Colonic mucosa (tissue), 4 donors: ENCODE measurements at regions not wholly inside any gene's neighbourhood (a gene's known extent, or its start where the extent isn't known, plus 50 kb on each side); places are given as distances from the start of the nearest gene placed in this dataset.

Source experiments
- DNase-seq: peaks from one replicate; pipeline ENCODE4 v3.0.0-alpha.2; 2020
- H3K27ac ChIP-seq: fragments of 200-600 bp; one replicate; pipeline ENCODE4 v1.8.0; 2021
- H3K27me3 ChIP-seq: fragments of 200-600 bp; one replicate; pipeline ENCODE4 v1.8.0; 2021
- H3K36me3 ChIP-seq: fragments of 200-600 bp; one replicate; pipeline ENCODE4 v1.8.0; 2021
- H3K4me1 ChIP-seq: fragments of 200-600 bp; one replicate; pipeline ENCODE4 v1.8.0; 2021; ENCODE audit warnings: mild to moderate bottlenecking
- H3K4me3 ChIP-seq: fragments of 200-600 bp; one replicate; pipeline ENCODE4 v1.8.0; 2021
- H3K9ac ChIP-seq, 2 donors: one replicate each; pipeline ENCODE4 v1.7.0; 2013; ENCODE audit warnings: control low read depth in 2 of 2, low read depth in 2 of 2, low read length in 2 of 2
- H3K9me3 ChIP-seq: fragments of 200-600 bp; one replicate; pipeline ENCODE4 v1.8.0; 2021
- CTCF ChIP-seq: fragments of 200-600 bp; IDR thresholded peaks from one replicate; pipeline ENCODE4 v1.8.0; 2022; ENCODE audit warnings: antibody characterized with exemption, mild to moderate bottlenecking
- intact Hi-C: fragments of 100-400 bp; cut with DNase I; formaldehyde crosslinking; loops from one replicate; pipeline ENCODE4 v1.14.1; 2022
- donor health status: healthy.
- donor health status: DM: no; HTN: no; CAD: no.
- donor health status: DM: no; HTN: no; CAD: no.

GRCh38 chr2:204434660-204435462 is 110.4 kb upstream of the PARD3B start:
- intact Hi-C loops: no loop called here
- Histone ChIP-seq H3K9ac (no peak overlapping the region), H3K4me1 (no peaks in the 10 kb centered on the region), H3K27ac (no peak overlapping the region), H3K9me3 (no peaks in the 10 kb centered on the region), H3K4me3 (no peak overlapping the region), H3K27me3 (no peaks in the 10 kb centered on the region), H3K36me3 (no peaks in the 10 kb centered on the region)
- DNase-seq: no peak
- TF ChIP-seq CTCF: no peak

GRCh38 chr2:204436230-204436629 is 109.0 kb upstream of the PARD3B start:
- no peak overlapping the region for H3K9ac ChIP-seq

GRCh38 chr2:204437408-204437807 is 107.9 kb upstream of the PARD3B start:
- no peak overlapping the region for H3K4me3 ChIP-seq
- H3K9ac ChIP-seq: no peak overlapping the region
- H3K27me3 ChIP-seq: no peaks in the 10 kb centered on the region
- no peaks in the 10 kb centered on the region for H3K4me1 ChIP-seq
- no peaks in the 10 kb centered on the region for H3K9me3 ChIP-seq
- no peak overlapping the region for H3K27ac ChIP-seq
- intact Hi-C loops: no loop called here
- DNase-seq: no peak
- H3K36me3 ChIP-seq: no peaks in the 10 kb centered on the region
- no peak for TF ChIP-seq CTCF

More at GRCh38 chr2:204436230-204436629, 109.0 kb upstream of the PARD3B start:
- H3K27ac ChIP-seq: no peak overlapping the region
- H3K4me3 ChIP-seq: no peak overlapping the region
- H3K9me3 ChIP-seq: no peaks in the 10 kb centered on the region
- intact Hi-C loops: no loop called here
- no peak for DNase-seq
- no peaks in the 10 kb centered on the region for H3K27me3 ChIP-seq
- no peaks in the 10 kb centered on the region for H3K4me1 ChIP-seq
- TF ChIP-seq CTCF: no peak
- no peaks in the 10 kb centered on the region for H3K36me3 ChIP-seq

GRCh38 chr2:204437815-204438756 is 107.2 kb upstream of the PARD3B start:
- no peaks in the 10 kb centered on the region for H3K36me3 ChIP-seq
- TF ChIP-seq CTCF: no peak
- no peaks in the 10 kb centered on the region for H3K27me3 ChIP-seq
- no peaks in the 10 kb centered on the region for H3K9me3 ChIP-seq
- intact Hi-C loops: no loop called here
- DNase-seq: no peak
- no peak overlapping the region for H3K27ac ChIP-seq
- no peak overlapping the region for H3K9ac ChIP-seq
- H3K4me1 ChIP-seq: no peaks in the 10 kb centered on the region
- no peak overlapping the region for H3K4me3 ChIP-seq

GRCh38 chr2:204441316-204441715 is 104.0 kb upstream of the PARD3B start:
- no peak for DNase-seq
- H3K4me1 ChIP-seq: no peaks in the 10 kb centered on the region
- no peaks in the 10 kb centered on the region for H3K27me3 ChIP-seq
- TF ChIP-seq CTCF: no peak
- no peak overlapping the region for H3K9ac ChIP-seq
- no peaks in the 10 kb centered on the region for H3K36me3 ChIP-seq
- H3K9me3 ChIP-seq: no peaks in the 10 kb centered on the region
- H3K27ac ChIP-seq: no peak overlapping the region
- H3K4me3 ChIP-seq: no peak overlapping the region
- intact Hi-C loops: no loop called here
